ENCODE measurements at regions not wholly inside any gene's neighbourhood (a gene's known extent, or its start where the extent isn't known, plus 50 kb on each side); places are given as distances from the start of the nearest gene placed in this dataset.

- TF ChIP-seq EZH2 (IDR thresholded peaks at IDR 0.05; ENCODE audit: low read depth) (no peak), CTCF (conservative IDR thresholded peaks at IDR 0.05) (no peak)
Measured at GRCh38 chr9:129231022-129231739, 53.1 kb upstream of the IER5L start.
